ENCODE measurements at regions not wholly inside any gene's neighbourhood (a gene's known extent, or its start where the extent isn't known, plus 50 kb on each side); places are given as distances from the start of the nearest gene placed in this dataset.

DNA sequence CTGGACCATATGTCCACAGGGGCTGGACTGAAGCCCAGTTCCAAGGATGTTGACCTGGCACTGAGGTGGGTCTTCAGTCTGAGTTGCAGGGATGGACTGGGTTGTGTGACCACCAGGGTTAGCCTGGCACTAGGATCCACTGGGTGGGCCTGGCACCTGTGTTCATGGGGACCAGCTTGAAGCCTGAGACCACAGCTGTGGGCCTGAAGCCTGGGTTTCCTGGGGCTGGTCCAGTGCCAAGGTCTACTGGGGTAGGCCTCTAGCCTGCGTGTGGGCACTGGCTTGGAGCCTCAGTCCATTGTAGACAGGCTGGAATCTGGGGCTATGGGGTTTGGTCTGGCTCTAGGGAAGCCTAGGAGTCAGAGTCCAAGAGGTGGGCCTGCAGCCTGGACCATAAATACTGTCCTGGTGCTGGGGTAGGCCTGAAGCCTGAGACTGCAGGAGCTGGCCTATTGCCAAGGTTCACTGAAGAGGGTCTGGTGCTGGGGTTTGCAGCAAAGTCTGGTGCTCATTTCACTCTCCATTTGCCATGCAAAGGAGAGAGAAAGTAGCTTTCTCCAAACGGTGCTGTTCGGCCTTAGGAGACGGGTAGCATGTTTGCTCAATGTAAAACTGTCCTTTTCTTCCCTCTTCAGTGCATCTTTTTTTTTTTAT is 51.2 kb upstream of the TBC1D5 start:
- H3K27ac Mint-ChIP-seq = no peak overlapping the region
- ChIA-PET CTCF (interaction anchor here (0.6 kb wide), 1 partner anchor 50 kb away, joined by 3 read pairs; no protein-coding TSS in a partner anchor), POLR2A (no interaction called here)
- H3K4me1 Mint-ChIP-seq = no peaks in the 10 kb centered on the region
- TF ChIP-seq, protein P1, sequence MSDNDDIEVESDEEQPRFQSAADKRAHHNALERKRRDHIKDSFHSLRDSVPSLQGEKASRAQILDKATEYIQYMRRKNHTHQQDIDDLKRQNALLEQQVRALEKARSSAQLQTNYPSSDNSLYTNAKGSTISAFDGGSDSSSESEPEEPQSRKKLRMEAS (CRISPR knock-in tag; IDR thresholded peaks at IDR 0.05) = no peak
- TF ChIP-seq, protein P2, sequence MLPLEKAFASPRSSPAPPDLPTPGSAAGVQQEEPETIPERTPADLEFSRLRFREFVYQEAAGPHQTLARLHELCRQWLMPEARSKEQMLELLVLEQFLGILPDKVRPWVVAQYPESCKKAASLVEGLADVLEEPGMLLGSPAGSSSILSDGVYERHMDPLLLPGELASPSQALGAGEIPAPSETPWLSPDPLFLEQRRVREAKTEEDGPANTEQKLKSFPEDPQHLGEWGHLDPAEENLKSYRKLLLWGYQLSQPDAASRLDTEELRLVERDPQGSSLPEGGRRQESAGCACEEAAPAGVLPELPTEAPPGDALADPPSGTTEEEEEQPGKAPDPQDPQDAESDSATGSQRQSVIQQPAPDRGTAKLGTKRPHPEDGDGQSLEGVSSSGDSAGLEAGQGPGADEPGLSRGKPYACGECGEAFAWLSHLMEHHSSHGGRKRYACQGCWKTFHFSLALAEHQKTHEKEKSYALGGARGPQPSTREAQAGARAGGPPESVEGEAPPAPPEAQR (CRISPR knock-in tag; IDR thresholded peaks at IDR 0.05) = no peak
- TF ChIP-seq ZNF423 (CRISPR knock-in tag; IDR thresholded peaks at IDR 0.05) (no peak), ATF1 (CRISPR knock-in tag; IDR thresholded peaks at IDR 0.05) (no peak), NR1H2 (CRISPR knock-in tag; IDR thresholded peaks at IDR 0.05) (no peak), MYBL2 (CRISPR knock-in tag; IDR thresholded peaks at IDR 0.05) (no peak), RORB (CRISPR knock-in tag; IDR thresholded peaks at IDR 0.05) (no peak), SOX15 (CRISPR knock-in tag; IDR thresholded peaks at IDR 0.05) (no peak), NFATC4 (CRISPR knock-in tag; IDR thresholded peaks at IDR 0.05) (no peak), CREB1 (CRISPR knock-in tag; IDR thresholded peaks at IDR 0.05) (no peak), CREM (CRISPR knock-in tag; IDR thresholded peaks at IDR 0.05) (no peak), ZNF512 (CRISPR knock-in tag; IDR thresholded peaks at IDR 0.05; ENCODE audit: borderline replicate concordance) (no peak), CBFB (CRISPR knock-in tag; IDR thresholded peaks at IDR 0.05; ENCODE audit: low read depth) (no peak), FOXJ3 (CRISPR knock-in tag; IDR thresholded peaks at IDR 0.05; ENCODE audit: borderline replicate concordance) (no peak), MXD4 (CRISPR knock-in tag; IDR thresholded peaks at IDR 0.05; ENCODE audit: borderline replicate concordance) (no peak), OVOL2 (CRISPR knock-in tag; IDR thresholded peaks at IDR 0.05; ENCODE audit: borderline replicate concordance) (no peak), ZBTB43 (CRISPR knock-in tag; IDR thresholded peaks at IDR 0.05) (no peak), SMAD3 (CRISPR knock-in tag; IDR thresholded peaks at IDR 0.05; ENCODE audit: borderline replicate concordance) (no peak)
- TF ChIP-seq, protein P3, sequence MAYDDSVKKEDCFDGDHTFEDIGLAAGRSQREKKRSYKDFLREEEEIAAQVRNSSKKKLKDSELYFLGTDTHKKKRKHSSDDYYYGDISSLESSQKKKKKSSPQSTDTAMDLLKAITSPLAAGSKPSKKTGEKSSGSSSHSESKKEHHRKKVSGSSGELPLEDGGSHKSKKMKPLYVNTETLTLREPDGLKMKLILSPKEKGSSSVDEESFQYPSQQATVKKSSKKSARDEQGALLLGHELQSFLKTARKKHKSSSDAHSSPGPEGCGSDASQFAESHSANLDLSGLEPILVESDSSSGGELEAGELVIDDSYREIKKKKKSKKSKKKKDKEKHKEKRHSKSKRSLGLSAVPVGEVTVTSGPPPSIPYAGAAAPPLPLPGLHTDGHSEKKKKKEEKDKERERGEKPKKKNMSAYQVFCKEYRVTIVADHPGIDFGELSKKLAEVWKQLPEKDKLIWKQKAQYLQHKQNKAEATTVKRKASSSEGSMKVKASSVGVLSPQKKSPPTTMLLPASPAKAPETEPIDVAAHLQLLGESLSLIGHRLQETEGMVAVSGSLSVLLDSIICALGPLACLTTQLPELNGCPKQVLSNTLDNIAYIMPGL (CRISPR knock-in tag; IDR thresholded peaks at IDR 0.05) = no peak
- TF ChIP-seq, protein P4, sequence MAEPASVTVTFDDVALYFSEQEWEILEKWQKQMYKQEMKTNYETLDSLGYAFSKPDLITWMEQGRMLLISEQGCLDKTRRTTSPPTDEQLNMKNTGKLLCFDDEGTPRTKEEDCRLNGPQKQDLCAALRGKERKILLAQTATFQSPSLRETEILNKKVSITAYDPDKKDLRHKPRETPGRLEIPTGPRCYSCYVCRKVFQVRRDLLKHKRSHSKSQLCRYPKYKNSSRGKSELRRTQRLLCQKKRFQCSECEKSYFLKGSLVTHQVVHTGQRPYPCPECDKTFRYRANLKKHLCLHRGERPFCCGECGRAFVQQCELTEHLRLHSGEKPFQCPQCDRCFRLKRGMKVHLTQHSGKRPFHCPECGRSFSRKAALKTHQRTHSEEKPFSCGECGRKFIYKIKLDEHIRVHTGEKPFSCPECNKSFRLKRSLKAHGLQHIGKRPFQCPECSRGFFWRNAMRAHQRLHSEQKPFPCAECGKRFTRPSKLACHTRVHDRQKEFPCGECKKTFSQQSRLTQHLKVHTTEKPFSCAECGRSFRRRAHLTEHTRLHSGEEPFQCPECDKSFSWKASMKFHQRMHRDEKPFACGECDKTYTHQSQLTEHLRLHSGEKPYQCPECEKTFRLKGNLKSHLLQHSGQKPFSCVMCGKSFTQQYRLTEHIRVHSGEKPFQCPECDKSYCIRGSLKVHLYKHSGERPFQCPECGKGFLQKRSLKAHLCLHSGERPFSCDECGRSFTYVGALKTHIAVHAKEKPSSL (CRISPR knock-in tag; conservative IDR thresholded peaks at IDR 0.05) = no peak
- peaks cover 3% of the 10 kb centered on the region; the same call in 1 of the 2 replicates for H3K27me3 Mint-ChIP-seq (ENCODE audit: low read depth)
- H3K36me3 Mint-ChIP-seq = no peaks in the 10 kb centered on the region; the same call in 1 of the 2 replicates
- H3K4me3 Mint-ChIP-seq = no peak overlapping the region
- no peak for ATAC-seq
- peaks cover 12% of the 10 kb centered on the region for H3K9me3 Mint-ChIP-seq
- no peak for DNase-seq (ENCODE audit: low spot score)

All from WTC11 (cell line).